GM12875 (cell line): ENCODE measurements at regions not wholly inside any gene's neighbourhood (a gene's known extent, or its start where the extent isn't known, plus 50 kb on each side); places are given as distances from the start of the nearest gene placed in this dataset.

Experiments used
- H3K4me3 ChIP-seq: one replicate; pipeline ENCODE4 v1.5.1; 2011; ENCODE audit warnings: low read depth, low read length, control low read depth
- CTCF ChIP-seq: IDR thresholded peaks from 2 replicates; pipeline ENCODE4 v1.5.1; 2011; ENCODE audit warnings: low read depth, mild to moderate bottlenecking, control low read depth, inconsistent platforms, low read length, moderate library complexity, borderline replicate concordance; ENCODE audit not compliant: insufficient read depth

GRCh38 chr6:14274546-14275492 is 157.2 kb downstream of the CD83 start:
- no peak for TF ChIP-seq CTCF
- H3K4me3 ChIP-seq: no peak overlapping the region

- H3K4me3 ChIP-seq: no peak overlapping the region
- TF ChIP-seq CTCF: no peak
Observed at GRCh38 chr6:14275493-14275851, 157.9 kb downstream of the CD83 start.

- no peak overlapping the region for H3K4me3 ChIP-seq
- TF ChIP-seq CTCF: no peak
Observed at GRCh38 chr6:14276071-14276470, 158.5 kb downstream of the CD83 start.

- TF ChIP-seq CTCF: no peak
- no peak overlapping the region for H3K4me3 ChIP-seq
Observed at GRCh38 chr6:14276667-14277404, 159.3 kb downstream of the CD83 start.

- H3K4me3 ChIP-seq: no peak overlapping the region
- TF ChIP-seq CTCF: no peak
Observed at GRCh38 chr6:14277405-14277930, 159.9 kb downstream of the CD83 start.

- no peak for TF ChIP-seq CTCF
- H3K4me3 ChIP-seq: no peak overlapping the region
Observed at GRCh38 chr6:14278006-14278405, 160.4 kb downstream of the CD83 start.
